ENCODE measurements at regions not wholly inside any gene's neighbourhood (a gene's known extent, or its start where the extent isn't known, plus 50 kb on each side); places are given as distances from the start of the nearest gene placed in this dataset.

GRCh38 chr6:101195588-101195987 is 197.9 kb upstream of the GRIK2 start:
- no peak for DNase-seq (ENCODE audit: extremely low spot score)
- Histone ChIP-seq H3K9me3 (no peaks in the 10 kb centered on the region), H3K27me3 (no peaks in the 10 kb centered on the region), H3K4me3 (no peak overlapping the region), H3K27ac (replicated peaks in 1 of 4) (no peak overlapping the region), H3K36me3 (no peaks in the 10 kb centered on the region), H3K4me1 (no peaks in the 10 kb centered on the region)
- TF ChIP-seq, protein P1, sequence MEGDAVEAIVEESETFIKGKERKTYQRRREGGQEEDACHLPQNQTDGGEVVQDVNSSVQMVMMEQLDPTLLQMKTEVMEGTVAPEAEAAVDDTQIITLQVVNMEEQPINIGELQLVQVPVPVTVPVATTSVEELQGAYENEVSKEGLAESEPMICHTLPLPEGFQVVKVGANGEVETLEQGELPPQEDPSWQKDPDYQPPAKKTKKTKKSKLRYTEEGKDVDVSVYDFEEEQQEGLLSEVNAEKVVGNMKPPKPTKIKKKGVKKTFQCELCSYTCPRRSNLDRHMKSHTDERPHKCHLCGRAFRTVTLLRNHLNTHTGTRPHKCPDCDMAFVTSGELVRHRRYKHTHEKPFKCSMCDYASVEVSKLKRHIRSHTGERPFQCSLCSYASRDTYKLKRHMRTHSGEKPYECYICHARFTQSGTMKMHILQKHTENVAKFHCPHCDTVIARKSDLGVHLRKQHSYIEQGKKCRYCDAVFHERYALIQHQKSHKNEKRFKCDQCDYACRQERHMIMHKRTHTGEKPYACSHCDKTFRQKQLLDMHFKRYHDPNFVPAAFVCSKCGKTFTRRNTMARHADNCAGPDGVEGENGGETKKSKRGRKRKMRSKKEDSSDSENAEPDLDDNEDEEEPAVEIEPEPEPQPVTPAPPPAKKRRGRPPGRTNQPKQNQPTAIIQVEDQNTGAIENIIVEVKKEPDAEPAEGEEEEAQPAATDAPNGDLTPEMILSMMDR (IDR thresholded peaks at IDR 0.05), result no peak
- TF ChIP-seq POLR2A (IDR thresholded peaks at IDR 0.05; ENCODE audit: low read depth), result no peak
- TF ChIP-seq EP300 (IDR thresholded peaks at IDR 0.05), result no peak
- TF ChIP-seq POLR2AphosphoS5 (IDR thresholded peaks at IDR 0.05), result no peak
- intact Hi-C loops (cut with DNase I), result no loop called here

GRCh38 chr6:101199441-101199840 is 194.1 kb upstream of the GRIK2 start:
- intact Hi-C loops (cut with DNase I), result no loop called here
- Histone ChIP-seq H3K4me1 (no peaks in the 10 kb centered on the region), H3K27me3 (no peaks in the 10 kb centered on the region), H3K36me3 (no peaks in the 10 kb centered on the region), H3K27ac (replicated peaks in 1 of 4) (no peak overlapping the region), H3K9me3 (peaks cover 0 to 4% (median 0%) of the 10 kb centered on the region in 4 donors), H3K4me3 (no peak overlapping the region)
- TF ChIP-seq, protein P1 (IDR thresholded peaks at IDR 0.05), result no peak
- TF ChIP-seq POLR2AphosphoS5 (IDR thresholded peaks at IDR 0.05) (no peak), EP300 (IDR thresholded peaks at IDR 0.05) (no peak), POLR2A (IDR thresholded peaks at IDR 0.05; ENCODE audit: low read depth) (no peak)
- DNase-seq (ENCODE audit: extremely low spot score), result no peak

- TF ChIP-seq POLR2AphosphoS5 (IDR thresholded peaks at IDR 0.05) (no peak), POLR2A (IDR thresholded peaks at IDR 0.05; ENCODE audit: low read depth) (no peak), EP300 (IDR thresholded peaks at IDR 0.05) (no peak)
- TF ChIP-seq, protein P1 (IDR thresholded peaks at IDR 0.05), result no peak
- Histone ChIP-seq H3K4me1 (no peaks in the 10 kb centered on the region), H3K36me3 (no peaks in the 10 kb centered on the region), H3K27me3 (no peaks in the 10 kb centered on the region), H3K9me3 (peaks cover 0 to 4% (median 0%) of the 10 kb centered on the region in 4 donors), H3K4me3 (no peak overlapping the region), H3K27ac (replicated peaks in 1 of 4) (no peak overlapping the region)
- intact Hi-C loops (cut with DNase I), result no loop called here
- no peak for DNase-seq (ENCODE audit: extremely low spot score)
Observed at GRCh38 chr6:101202867-101203374, 190.6 kb upstream of the GRIK2 start.

- Histone ChIP-seq H3K4me1 (no peaks in the 10 kb centered on the region), H3K9me3 (peaks cover 0 to 4% (median 0%) of the 10 kb centered on the region in 4 donors), H3K27me3 (no peaks in the 10 kb centered on the region), H3K36me3 (no peaks in the 10 kb centered on the region), H3K4me3 (no peak overlapping the region), H3K27ac (replicated peaks in 1 of 4) (no peak overlapping the region)
- intact Hi-C loops (cut with DNase I), result no loop called here
- TF ChIP-seq, protein P1 (IDR thresholded peaks at IDR 0.05), result no peak
- TF ChIP-seq EP300 (IDR thresholded peaks at IDR 0.05) (no peak), POLR2A (IDR thresholded peaks at IDR 0.05; ENCODE audit: low read depth) (no peak), POLR2AphosphoS5 (IDR thresholded peaks at IDR 0.05) (no peak)
- no peak for DNase-seq (ENCODE audit: extremely low spot score)
- WGBS, result 77% methylated on average over 2 of the region's 2 CpGs
Observed at GRCh38 chr6:101203664-101204063, 189.8 kb upstream of the GRIK2 start.

DNA sequence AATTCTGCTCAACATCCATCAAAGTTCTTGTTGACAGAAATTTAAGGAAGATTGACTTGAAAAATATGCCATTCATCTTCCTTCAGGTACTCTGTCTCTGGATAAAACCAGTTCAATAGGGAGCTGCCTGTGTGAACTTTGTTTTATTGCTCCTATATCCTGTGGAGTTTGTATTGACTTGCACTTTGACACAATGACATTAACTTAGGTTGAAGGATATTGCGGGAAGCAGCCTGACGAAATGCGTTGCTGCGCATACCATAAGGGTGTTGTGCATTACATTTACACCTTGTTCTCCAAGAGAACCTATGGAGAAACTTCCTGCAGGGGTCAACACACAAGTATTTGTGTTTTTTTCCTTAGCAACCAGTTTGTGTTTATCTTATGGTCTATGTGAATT is 185.4 kb upstream of the GRIK2 start:
- Histone ChIP-seq H3K4me1 (no peaks in the 10 kb centered on the region), H3K27ac (replicated peaks in 1 of 4) (no peak overlapping the region), H3K4me3 (no peak overlapping the region), H3K9me3 (peaks cover 0 to under 1% (median 0%) of the 10 kb centered on the region in 4 donors), H3K27me3 (no peaks in the 10 kb centered on the region), H3K36me3 (no peaks in the 10 kb centered on the region)
- no peak for DNase-seq (ENCODE audit: extremely low spot score)
- TF ChIP-seq POLR2AphosphoS5 (IDR thresholded peaks at IDR 0.05) (no peak), POLR2A (IDR thresholded peaks at IDR 0.05; ENCODE audit: low read depth) (no peak), EP300 (IDR thresholded peaks at IDR 0.05) (no peak)
- TF ChIP-seq, protein P1 (IDR thresholded peaks at IDR 0.05), result no peak
- WGBS, result 55% methylated on average over 4 of the region's 4 CpGs
- intact Hi-C loops (cut with DNase I), result no loop called here
